Choroid plexus epithelial cell (primary cell): ENCODE measurements at regions not wholly inside any gene's neighbourhood (a gene's known extent, or its start where the extent isn't known, plus 50 kb on each side); places are given as distances from the start of the nearest gene placed in this dataset.
A peak's percentile ranks its signal among the peaks of the same experiment; 100 is the strongest.

Source experiments
- DNase-seq: peaks from one replicate; pipeline ENCODE4 v3.0.0-alpha.2; 2010; ENCODE audit warnings: low read depth
- H3K4me3 ChIP-seq: 2 replicates; pipeline ENCODE4 v1.5.1; 2011; ENCODE audit warnings: low read depth, mild to moderate bottlenecking, control low read depth, low read length, moderate library complexity
- TF ChIP-seq, protein P1 (sequence below): conservative IDR thresholded peaks from 2 replicates; pipeline ENCODE4 v1.5.1; 2011; ENCODE audit warnings: low read depth, mild to moderate bottlenecking, control low read depth, inconsistent platforms, low read length, moderate library complexity

DNA sequence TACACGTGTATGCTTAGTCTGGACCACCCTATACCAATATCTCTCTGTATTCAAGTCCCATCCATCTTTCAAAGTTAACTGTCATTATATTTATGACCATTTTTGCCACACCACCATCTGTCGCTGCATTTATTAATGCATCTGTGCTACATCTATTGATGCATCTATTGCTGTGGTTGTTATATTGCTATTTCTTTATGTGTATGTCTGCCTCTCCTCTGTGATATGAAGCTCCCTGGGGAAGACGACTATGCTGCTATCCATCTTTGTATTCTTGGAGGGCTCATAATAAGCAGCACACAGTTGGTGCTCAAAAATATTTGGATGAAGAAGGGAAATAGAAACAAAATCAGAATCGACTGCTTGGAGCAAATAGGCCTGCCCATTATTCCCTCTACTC is 357.6 kb downstream of the RPS29 start:
- DNase-seq = no peak
- H3K4me3 ChIP-seq = no peak overlapping the region
- TF ChIP-seq, protein P1, sequence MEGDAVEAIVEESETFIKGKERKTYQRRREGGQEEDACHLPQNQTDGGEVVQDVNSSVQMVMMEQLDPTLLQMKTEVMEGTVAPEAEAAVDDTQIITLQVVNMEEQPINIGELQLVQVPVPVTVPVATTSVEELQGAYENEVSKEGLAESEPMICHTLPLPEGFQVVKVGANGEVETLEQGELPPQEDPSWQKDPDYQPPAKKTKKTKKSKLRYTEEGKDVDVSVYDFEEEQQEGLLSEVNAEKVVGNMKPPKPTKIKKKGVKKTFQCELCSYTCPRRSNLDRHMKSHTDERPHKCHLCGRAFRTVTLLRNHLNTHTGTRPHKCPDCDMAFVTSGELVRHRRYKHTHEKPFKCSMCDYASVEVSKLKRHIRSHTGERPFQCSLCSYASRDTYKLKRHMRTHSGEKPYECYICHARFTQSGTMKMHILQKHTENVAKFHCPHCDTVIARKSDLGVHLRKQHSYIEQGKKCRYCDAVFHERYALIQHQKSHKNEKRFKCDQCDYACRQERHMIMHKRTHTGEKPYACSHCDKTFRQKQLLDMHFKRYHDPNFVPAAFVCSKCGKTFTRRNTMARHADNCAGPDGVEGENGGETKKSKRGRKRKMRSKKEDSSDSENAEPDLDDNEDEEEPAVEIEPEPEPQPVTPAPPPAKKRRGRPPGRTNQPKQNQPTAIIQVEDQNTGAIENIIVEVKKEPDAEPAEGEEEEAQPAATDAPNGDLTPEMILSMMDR = no peak

DNA sequence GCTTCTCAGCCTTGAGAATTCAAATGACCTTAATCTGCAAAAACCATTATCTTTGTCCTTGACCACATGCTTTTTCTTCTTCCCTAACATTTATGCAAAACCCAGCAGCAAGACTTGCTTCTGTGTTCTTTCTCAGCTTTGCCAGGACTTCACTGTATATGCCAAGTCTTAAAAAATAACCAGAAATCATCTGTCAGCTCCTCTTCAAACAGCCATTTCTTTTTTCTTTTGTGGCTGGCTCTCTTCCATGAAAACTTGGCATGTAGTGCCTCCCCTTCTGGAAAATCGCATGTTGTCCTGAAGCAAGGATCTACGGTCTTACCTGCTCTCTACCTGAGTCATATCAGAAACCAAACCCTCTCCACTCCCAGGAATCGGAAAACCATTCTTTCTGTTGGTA is 364.9 kb downstream of the RPS29 start:
- no peak for DNase-seq
- TF ChIP-seq, protein P1 = no peak
- H3K4me3 ChIP-seq = no peak overlapping the region

DNA sequence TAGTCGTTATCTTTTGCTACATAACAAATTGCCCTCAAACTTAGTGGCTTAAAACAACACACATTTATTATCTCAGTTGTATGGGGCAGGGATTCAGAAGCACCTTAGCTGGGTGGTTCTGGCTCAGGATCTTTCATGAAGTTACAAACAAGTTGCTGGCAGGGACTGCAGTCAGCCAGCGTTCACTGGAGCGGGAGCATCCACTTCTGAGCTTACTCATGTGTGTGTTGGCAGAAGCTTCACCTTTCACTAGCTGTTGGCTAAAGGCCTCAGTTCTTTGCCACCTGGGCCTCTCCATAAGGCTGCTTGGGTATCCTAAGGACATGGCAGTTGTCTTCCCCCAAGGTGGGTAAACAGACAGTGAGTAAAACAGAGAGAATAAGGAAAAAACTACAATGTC is 365.7 kb downstream of the RPS29 start:
- TF ChIP-seq, protein P1 = no peak
- no peak for DNase-seq
- no peak overlapping the region for H3K4me3 ChIP-seq

DNA sequence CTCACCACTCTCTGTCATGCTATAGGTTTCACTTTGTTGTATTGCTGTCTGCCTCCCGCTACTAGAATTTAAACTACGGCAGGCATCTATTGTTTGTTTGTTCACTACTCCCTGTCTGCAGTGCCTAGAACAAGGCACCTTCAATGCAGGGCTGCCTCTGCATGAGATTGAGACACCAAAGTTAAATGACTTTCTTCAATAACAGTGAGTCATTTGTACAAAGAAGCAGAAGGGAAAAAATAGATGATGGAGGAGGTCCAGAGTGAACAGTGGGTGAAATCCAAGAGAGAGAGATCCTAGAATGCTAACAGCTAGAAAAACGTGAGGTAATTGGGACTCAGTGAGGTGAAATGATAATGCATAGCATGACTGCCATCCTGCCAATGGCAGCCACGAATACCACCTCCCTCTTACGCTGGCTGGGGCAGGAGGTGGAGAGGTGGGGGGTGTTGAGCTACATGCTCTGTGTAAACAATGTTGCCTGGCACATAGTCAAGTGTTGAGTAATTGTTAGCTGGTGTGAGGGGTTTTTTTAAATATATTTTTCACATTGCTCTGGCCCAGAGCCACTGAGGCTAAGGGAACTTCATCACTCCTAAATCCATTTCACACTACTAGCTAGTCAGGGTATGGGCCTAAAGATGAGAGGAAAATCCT is 367.6 kb downstream of the RPS29 start:
- TF ChIP-seq, protein P1 = no peak
- peak; percentile 4 for DNase-seq
- no peak overlapping the region for H3K4me3 ChIP-seq

DNA sequence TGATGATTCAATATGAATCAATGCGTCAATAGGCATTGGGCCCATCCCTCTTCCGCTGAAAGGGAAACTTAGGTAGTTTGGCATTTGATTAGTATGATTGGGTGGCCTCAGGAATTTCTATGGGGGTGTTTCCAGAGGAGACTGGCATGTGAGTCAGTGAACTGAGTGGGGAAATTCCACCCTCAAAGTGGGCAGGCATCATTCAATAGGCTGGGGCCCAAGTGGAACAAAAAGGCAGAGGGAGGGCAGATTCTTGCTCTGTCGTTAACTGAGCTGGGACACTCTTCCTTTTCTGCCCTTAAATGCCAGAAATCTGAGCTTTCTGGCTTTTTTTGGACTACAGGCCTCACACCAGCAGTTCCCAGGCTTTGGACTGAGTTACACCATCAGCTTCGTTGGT is 373.5 kb downstream of the RPS29 start:
- TF ChIP-seq, protein P1 = no peak
- no peak for DNase-seq
- no peak overlapping the region for H3K4me3 ChIP-seq

DNA sequence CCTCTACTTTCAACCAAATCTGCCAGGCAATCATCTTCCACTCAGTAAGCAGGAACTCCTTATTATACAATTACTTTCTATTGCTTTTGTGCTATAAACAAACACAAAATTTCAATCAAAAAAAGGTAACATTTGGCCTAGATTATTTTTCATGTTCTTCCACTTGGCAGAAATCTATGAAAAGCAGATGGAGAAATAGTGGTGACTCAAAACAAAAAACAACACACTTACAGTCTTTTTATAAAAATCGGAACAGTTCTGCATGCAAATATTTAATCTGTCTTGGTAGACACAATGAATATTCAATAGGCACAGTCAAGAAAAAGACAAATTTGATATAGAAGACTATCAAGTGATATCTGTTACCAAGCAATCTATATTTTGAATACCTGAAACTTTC is 376.8 kb downstream of the RPS29 start:
- no peak overlapping the region for H3K4me3 ChIP-seq
- TF ChIP-seq, protein P1 = no peak
- no peak for DNase-seq

DNA sequence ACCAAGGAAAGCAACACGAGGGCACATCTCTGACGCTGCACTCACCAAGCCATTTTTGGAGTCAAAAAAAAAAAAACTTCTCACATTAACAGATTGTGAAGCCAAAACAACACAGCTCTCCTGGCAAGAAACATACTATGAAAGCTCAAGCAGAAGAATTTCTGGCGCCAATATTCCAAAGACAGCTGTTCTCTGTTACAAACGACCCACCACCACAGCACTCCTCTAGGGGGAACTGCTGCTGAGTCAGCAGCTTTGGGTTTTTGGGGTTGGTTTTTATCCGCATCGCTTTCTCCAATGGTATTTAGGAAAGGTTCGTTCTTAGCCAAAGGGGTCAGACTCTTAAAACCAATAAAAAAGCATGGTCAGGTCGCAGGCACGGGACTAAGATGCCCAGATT is 379.4 kb downstream of the RPS29 start:
- H3K4me3 ChIP-seq = no peak overlapping the region
- TF ChIP-seq, protein P1 = no peak
- DNase-seq = no peak
